SK-N-SH (cell line): ENCODE measurements at regions not wholly inside any gene's neighbourhood (a gene's known extent, or its start where the extent isn't known, plus 50 kb on each side); places are given as distances from the start of the nearest gene placed in this dataset.

Source experiments
- CTCF ChIA-PET: fragments of 300-600, 350-600 bp; formaldehyde crosslinking; extraction: SDS; loops from one replicate; lab custom pipeline; 2021; lab: Yijun Ruan, JAX
- POLR2A ChIA-PET: fragments of 350-600 bp; sonication (Branson Sonifier 250); formaldehyde crosslinking; extraction: SDS; loops from one replicate; lab custom pipeline; 2020; ENCODE audit warnings: antibody characterized with exemption, inconsistent platforms; lab: Yijun Ruan, JAX
- DNase-seq: peaks from one replicate; pipeline ENCODE4 v3.0.0; 2012
- H2AFZ ChIP-seq: fragments of 200-600 bp; sonication (generic); 2 replicates; pipeline ENCODE4 v1.8.1; 2016; ENCODE audit warnings: antibody characterized with exemption, mild to moderate bottlenecking, low read depth
- H3F3A ChIP-seq: fragments of 200-600 bp; sonication (generic); replicated peaks from 2 replicates; pipeline ENCODE3; 2016; ENCODE audit warnings: antibody characterized with exemption, mild to moderate bottlenecking; ENCODE audit not compliant: insufficient read depth
- H3K27ac ChIP-seq, 2 experiments: fragments of 200-500 bp in 1 of 2; fragments of 200-600 bp in 1 of 2; sonication (Bioruptor generic) in 1 of 2; sonication (generic), shearing (Covaris generic) in 1 of 2; 2 replicates each; pipeline versions ENCODE4 v1.5.1 to v1.6.1; 2014 to 2016; ENCODE audit warnings: low read depth in 2 of 2, inconsistent platforms in 1 of 2, low read length in 1 of 2, mild to moderate bottlenecking in 1 of 2, mixed read lengths in 1 of 2
- H3K27me3 ChIP-seq: fragments of 200-600 bp; sonication (generic), shearing (Covaris generic); 2 replicates; pipeline ENCODE4 v1.6.1; 2016; ENCODE audit warnings: mixed run types; ENCODE audit not compliant: insufficient read depth
- H3K36me3 ChIP-seq, 2 experiments: fragments of 200-500 bp in 1 of 2; fragments of 200-600 bp in 1 of 2; sonication (Bioruptor generic) in 1 of 2; sonication (generic) in 1 of 2; replicated peaks in 1 of 2; 2 replicates each; pipeline versions ENCODE3 to v1.5.1; 2014 to 2016; ENCODE audit warnings: low read length in 1 of 2, mild to moderate bottlenecking in 1 of 2; ENCODE audit not compliant: insufficient read depth in 2 of 2, control insufficient read depth in 1 of 2
- H3K4me1 ChIP-seq, 2 experiments: fragments of 200-500 bp in 1 of 2; fragments of 200-600 bp in 1 of 2; sonication (Bioruptor generic) in 1 of 2; sonication (generic), shearing (Covaris generic) in 1 of 2; 2 replicates each; pipeline versions ENCODE4 v1.5.1 to v1.6.1; 2014 to 2016; ENCODE audit warnings: low read depth in 1 of 2, low read length in 1 of 2, mixed run types in 1 of 2; ENCODE audit not compliant: insufficient read depth in 2 of 2, control insufficient read depth in 1 of 2
- H3K4me2 ChIP-seq: fragments of 200-600 bp; sonication (generic), shearing (Covaris generic); 2 replicates; pipeline ENCODE4 v1.6.1; 2017; ENCODE audit warnings: mixed run types
- H3K4me3 ChIP-seq, 2 experiments: fragments of 200-500 bp in 1 of 2; fragments of 200-600 bp in 1 of 2; sonication (Bioruptor generic) in 1 of 2; sonication (generic), shearing (Covaris generic) in 1 of 2; 2 replicates each; pipeline versions ENCODE4 v1.5.1 to v1.8.1; 2014 to 2016; ENCODE audit warnings: low read depth in 2 of 2, inconsistent platforms in 1 of 2, low read length in 1 of 2, mild to moderate bottlenecking in 1 of 2, mixed read lengths in 1 of 2, moderate library complexity in 1 of 2
- H3K79me2 ChIP-seq: fragments of 200-600 bp; sonication (generic); 2 replicates; pipeline ENCODE4 v1.8.1; 2017; ENCODE audit warnings: mild to moderate bottlenecking; ENCODE audit not compliant: insufficient read depth
- H3K9ac ChIP-seq: fragments of 200-600 bp; sonication (generic); 2 replicates; pipeline ENCODE4 v1.6.1; 2017; ENCODE audit warnings: mixed run types
- H3K9me2 ChIP-seq: fragments of 200-600 bp; sonication (generic); 2 replicates; pipeline ENCODE4 v1.6.1; 2017; ENCODE audit warnings: mixed run types
- H3K9me3 ChIP-seq: fragments of 200-600 bp; sonication (generic); 2 replicates; pipeline ENCODE4 v1.6.1; 2017; ENCODE audit warnings: mixed run types, mild to moderate bottlenecking, moderate library complexity
- H4K20me1 ChIP-seq: fragments of 200-600 bp; sonication (generic); 2 replicates; pipeline ENCODE4 v1.6.1; 2017; ENCODE audit warnings: mild to moderate bottlenecking, mixed run types; ENCODE audit not compliant: insufficient read depth
- CHD2 ChIP-seq: fragments of 150-350 bp; IDR thresholded peaks from 2 replicates; pipeline ENCODE4 v1.6.1; 2018; ENCODE audit warnings: low read length; ENCODE audit not compliant: partially characterized antibody
- EP300 ChIP-seq, 2 experiments: IDR thresholded peaks; 2 replicates each; pipeline versions ENCODE4 v1.4.0 to v1.6.1; 2012; ENCODE audit warnings: borderline replicate concordance in 1 of 2, low read depth in 1 of 2, low read length in 1 of 2
- FOSL2 ChIP-seq: IDR thresholded peaks from 2 replicates; pipeline ENCODE4 v1.4.0; 2012; ENCODE audit warnings: low read depth, mild to moderate bottlenecking, moderate library complexity, borderline replicate concordance
- FOXJ3 ChIP-seq: sonication (generic); formaldehyde crosslinking; IDR thresholded peaks from 2 replicates; pipeline ENCODE4 v1.5.1; 2020; ENCODE audit warnings: mild to moderate bottlenecking, missing genetic modification reagents
- GABPA ChIP-seq: IDR thresholded peaks from 2 replicates; pipeline ENCODE4 v1.4.0; 2012; ENCODE audit warnings: low read depth, mild to moderate bottlenecking
- GATA2 ChIP-seq: sonication (generic); formaldehyde crosslinking; IDR thresholded peaks from 2 replicates; pipeline ENCODE4 v1.5.0; 2020; ENCODE audit warnings: mild to moderate bottlenecking, missing genetic modification reagents
- IRF3 ChIP-seq: fragments of 150-350 bp; IDR thresholded peaks from 2 replicates; pipeline ENCODE4 v1.6.1; 2016; ENCODE audit warnings: mild to moderate bottlenecking, low read depth, low read length
- MEF2A ChIP-seq: IDR thresholded peaks from 2 replicates; pipeline ENCODE4 v1.4.0; 2012; ENCODE audit warnings: low read depth, borderline replicate concordance
- MXI1 ChIP-seq: IDR thresholded peaks from 2 replicates; pipeline ENCODE4 v1.6.1; 2012; ENCODE audit warnings: mild to moderate bottlenecking, low read depth, low read length, improper control_type of control experiment
- PBX3 ChIP-seq: IDR thresholded peaks from 2 replicates; pipeline ENCODE4; 2012
- POLR2AphosphoS5 ChIP-seq: IDR thresholded peaks from 2 replicates; pipeline ENCODE4 v1.6.1; 2012; ENCODE audit warnings: low read depth, low read length
- REST ChIP-seq: IDR thresholded peaks from 2 replicates; pipeline ENCODE4 v1.6.1; 2012; ENCODE audit warnings: mild to moderate bottlenecking, low read depth, low read length, moderate library complexity
- RXRA ChIP-seq: IDR thresholded peaks from 2 replicates; pipeline ENCODE4 v1.4.0; 2012; ENCODE audit warnings: low read depth, mild to moderate bottlenecking, borderline replicate concordance
- SIN3A ChIP-seq: IDR thresholded peaks from 2 replicates; pipeline ENCODE4 v1.6.1; 2012; ENCODE audit warnings: low read depth, mild to moderate bottlenecking, low read length, moderate library complexity, borderline replicate concordance
- SMC3 ChIP-seq: IDR thresholded peaks from 2 replicates; pipeline ENCODE4 v1.6.1; 2012; ENCODE audit warnings: low read depth, low read length, improper control_type of control experiment
- TAF1 ChIP-seq: IDR thresholded peaks from 2 replicates; pipeline ENCODE4 v1.6.1; 2012; ENCODE audit warnings: low read depth, mild to moderate bottlenecking, low read length, moderate library complexity, borderline replicate concordance
- TCF12 ChIP-seq: IDR thresholded peaks from 2 replicates; pipeline ENCODE4 v1.4.0; 2012
- USF1 ChIP-seq: IDR thresholded peaks from 2 replicates; pipeline ENCODE4 v1.4.0; 2012; ENCODE audit warnings: low read depth, borderline replicate concordance
- YY1 ChIP-seq: IDR thresholded peaks from 2 replicates; pipeline ENCODE4 v1.4.0; 2012; ENCODE audit warnings: low read depth, mild to moderate bottlenecking
- WGBS: methylation state at CpG from one replicate; pipeline ENCODE4 v1.1.6; 2017; ENCODE audit warnings: low lambda C conversion rate; 5-methylcytosine and 5-hydroxymethylcytosine counted together

- Histone ChIP-seq H3K4me3 (no peak overlapping the region), H3K36me3 (peaks cover 0 to 76% of the 10 kb centered on the region in 2 experiments), H3K9ac (no peak overlapping the region), H3K9me2 (no peaks in the 10 kb centered on the region), H3K27ac (no peak overlapping the region), H3K4me1 (no peaks in the 10 kb centered on the region; a peak in 1 of 4 replicates), H3F3A (no peaks in the 10 kb centered on the region), H3K9me3 (0 out of 2 replicates have a peak, but pooled peaks cover 6% of the 10 kb centered on the region), H3K4me2 (no peak overlapping the region), H3K27me3 (no peaks in the 10 kb centered on the region), H3K79me2 (peaks cover 8% of the 10 kb centered on the region), H4K20me1 (no peaks in the 10 kb centered on the region), H2AFZ (no peak overlapping the region)
- WGBS = 96% methylated on average over 1 of the region's 1 CpG
- ChIA-PET POLR2A (no interaction called here), CTCF (no interaction called here)
- DNase-seq = no peak
- no peak for TF ChIP-seq FOXJ3 (CRISPR knock-in tag)
- TF ChIP-seq CHD2 = no peak
- no peak for TF ChIP-seq IRF3
- TF ChIP-seq SIN3A = no peak
- no peak for TF ChIP-seq MXI1
- TF ChIP-seq EP300 (IDR thresholded peaks at IDR 0.05; ENCODE audit: borderline replicate concordance in 1 of 2, low read depth in 1 of 2, low read length in 1 of 2) = no peak
- no peak for TF ChIP-seq GATA2
- no peak for TF ChIP-seq FOSL2
- no peak for TF ChIP-seq MEF2A
- no peak for TF ChIP-seq SMC3
- no peak for TF ChIP-seq PBX3
- TF ChIP-seq GABPA = no peak
- no peak for TF ChIP-seq TAF1
- TF ChIP-seq RXRA = no peak
- TF ChIP-seq YY1 = no peak
- TF ChIP-seq REST = no peak
- no peak for TF ChIP-seq USF1
- no peak for TF ChIP-seq POLR2AphosphoS5
- no peak for TF ChIP-seq TCF12
These were observed 74.4 kb downstream of the BLTP3B start for GRCh38 chr12:100068305-100068704.
